Activated CD8-positive, alpha-beta memory T cell treated with anti-CD3 and anti-CD28 coated beads, Interleukin-2, amount 50 U/mL, for 1 hour (primary cell): ENCODE measurements at regions not wholly inside any gene's neighbourhood (a gene's known extent, or its start where the extent isn't known, plus 50 kb on each side); places are given as distances from the start of the nearest gene placed in this dataset.
"Not testable (repeated sequence)": the region's sequence is repeated elsewhere in the genome, so short reads cannot be mapped to it uniquely, and the experiment has no call there.

Source experiments
- DNase-seq: peaks from one replicate; pipeline ENCODE4 v3.0.0-alpha.2; 2020; ENCODE audit errors: extremely low read depth

DNA sequence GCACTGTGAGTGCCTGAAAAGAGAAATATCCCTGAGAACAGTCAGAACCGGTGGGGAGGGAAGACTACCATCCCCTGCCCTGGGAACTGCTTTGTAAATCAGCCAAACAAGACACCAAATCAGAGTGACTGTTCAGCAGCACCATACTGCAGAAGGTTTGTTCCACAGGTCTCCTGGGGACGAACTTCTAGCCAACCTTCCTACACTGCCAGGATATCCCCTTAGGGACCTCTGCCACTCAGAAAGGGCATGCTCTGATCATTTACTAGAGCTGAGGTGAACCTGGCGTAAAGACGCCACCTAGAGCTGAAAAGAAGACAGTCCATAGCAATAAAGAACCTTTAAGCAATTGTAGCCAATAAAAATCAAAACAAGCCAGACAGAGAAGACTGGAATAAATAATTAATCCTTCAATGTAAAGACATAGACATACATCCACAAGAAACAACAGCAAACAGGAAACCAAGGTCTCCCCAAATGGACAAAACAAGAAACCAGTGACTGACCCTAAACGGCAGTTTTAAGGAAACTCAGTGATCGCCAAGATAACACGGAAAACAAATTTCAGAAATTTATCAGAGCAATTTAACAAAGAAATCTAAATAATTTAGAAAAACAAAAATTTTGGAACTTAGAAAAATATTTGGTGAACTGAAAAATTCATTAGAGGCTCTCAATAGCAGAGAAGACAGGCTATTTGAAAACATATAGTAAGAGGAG lies 228.1 kb upstream of the AMIGO2 start:
- DNase-seq: no peak

DNA sequence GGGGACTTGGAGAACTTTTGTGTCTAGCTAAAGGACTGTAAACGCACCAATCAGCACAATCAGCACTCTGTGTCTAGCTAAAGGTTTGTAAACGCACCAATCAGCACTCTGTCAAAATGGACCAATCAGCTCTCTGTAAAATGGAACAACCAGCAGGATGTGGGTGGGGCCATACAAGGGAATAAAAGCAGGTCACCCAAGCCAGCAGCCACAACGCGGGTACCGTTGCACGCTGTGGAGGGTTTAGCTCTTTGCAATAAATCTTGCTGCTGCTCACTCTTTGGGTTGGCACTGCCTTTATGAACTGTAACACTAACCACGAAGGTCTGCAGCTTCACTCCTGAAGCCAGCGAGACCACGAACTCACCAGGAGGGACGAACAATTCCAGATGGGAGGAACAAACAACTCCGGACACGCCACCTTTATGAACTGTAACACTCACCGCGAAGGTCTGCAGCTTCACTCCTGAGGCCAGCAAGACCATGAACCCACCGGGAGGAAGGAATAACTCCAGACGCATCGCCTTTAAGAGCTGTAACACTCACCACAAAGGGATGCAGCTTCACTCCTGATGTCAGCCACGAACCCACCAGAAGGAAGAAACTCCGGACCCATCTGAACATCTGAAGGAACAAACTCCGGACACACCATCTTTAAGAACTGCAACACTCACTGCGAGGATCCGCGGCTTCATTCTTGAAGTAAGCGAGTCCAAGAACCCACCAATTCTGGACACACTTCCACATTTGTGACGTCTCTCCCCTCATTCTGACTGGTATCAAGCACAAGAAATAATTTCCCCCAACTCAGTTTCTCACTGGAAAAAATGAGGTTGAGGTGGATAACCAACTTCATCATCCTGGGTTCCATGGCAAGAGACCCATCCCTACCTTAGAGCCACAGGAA lies 227.3 kb upstream of the AMIGO2 start:
- DNase-seq: not testable (repeated sequence)

DNA sequence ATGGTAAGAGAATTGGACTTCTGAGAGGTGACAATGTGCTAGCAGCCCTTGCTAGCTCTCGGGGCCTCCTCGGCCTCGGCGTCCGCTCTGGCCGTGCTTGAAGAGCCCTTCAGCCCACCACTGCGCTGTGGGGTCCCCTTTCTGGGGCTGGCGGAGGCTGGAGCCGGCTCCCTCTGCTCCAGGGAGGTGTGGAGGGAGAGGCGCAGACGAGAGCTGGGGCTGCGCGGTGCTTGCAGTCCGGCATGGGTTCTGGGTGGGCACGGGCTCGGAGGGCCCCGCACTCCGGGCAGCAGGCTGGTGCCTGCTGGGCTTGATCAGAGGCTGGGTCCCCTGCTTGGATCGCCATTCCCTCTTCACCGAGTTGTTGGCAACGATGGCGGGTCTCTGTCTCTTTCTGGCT lies 226.4 kb upstream of the AMIGO2 start:
- DNase-seq: no peak

DNA sequence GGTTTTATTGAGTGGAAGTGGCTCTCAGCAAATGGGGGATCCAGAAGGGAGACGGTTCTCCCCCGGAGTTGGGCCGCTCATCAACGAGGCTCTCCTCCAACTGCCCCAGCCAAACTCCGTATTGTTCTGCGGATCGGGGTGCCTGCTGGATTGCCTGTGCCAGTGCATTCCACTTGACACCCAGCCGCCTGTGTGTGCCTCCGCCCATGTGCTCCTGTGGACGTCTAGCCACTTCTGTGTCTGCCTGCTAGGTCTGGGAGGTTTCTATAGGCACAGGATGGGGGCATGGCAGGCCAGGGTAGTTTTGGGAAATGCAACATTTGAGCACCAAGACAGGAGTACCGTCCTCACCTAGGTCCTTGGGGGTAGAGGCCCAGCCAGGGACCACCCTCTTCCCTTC lies 225.7 kb upstream of the AMIGO2 start:
- no peak for DNase-seq

DNA sequence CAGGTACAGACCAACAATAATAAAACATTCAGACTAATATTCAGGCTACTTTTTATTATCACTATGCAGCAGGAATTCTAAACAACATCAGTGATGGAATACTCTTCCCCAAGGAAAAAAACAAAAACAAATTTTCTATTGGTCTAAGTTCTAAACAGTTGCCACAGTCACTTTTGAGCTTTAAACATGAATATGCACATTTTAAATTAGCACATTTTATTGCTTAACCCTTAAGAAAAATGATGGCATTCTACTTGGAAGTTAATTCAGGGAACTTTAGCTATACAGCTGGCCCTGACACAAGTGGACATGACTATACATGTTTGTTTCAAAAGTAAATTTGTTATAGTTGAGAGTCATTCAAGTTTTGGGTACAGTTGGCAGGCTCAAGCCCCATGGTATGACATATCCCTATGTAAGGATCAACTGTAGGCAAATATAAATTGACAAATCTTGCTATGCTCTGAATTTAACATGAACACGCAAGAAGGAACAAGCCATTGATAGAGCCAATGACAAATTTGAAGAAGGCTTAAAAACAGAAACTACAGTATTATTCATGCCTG lies 224.3 kb upstream of the AMIGO2 start:
- DNase-seq: no peak

DNA sequence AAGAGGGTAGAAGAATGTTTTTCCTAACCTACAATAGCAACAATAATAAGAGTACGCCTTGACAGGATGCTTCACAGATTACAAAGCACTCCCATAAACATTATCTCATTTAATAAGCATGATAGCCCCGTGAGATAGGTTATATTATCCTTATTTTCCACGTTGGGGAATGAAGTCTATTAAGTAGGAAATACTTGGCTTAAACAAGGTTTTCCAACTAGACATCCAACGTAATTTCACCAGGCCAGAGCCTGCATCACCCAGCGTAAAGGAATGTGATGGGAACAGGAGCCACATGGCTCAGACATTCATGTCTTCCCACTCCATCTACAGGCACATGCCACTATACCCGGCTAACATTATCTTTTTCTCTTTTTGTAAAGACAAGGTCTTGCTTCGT lies 223.4 kb upstream of the AMIGO2 start:
- no peak for DNase-seq

DNA sequence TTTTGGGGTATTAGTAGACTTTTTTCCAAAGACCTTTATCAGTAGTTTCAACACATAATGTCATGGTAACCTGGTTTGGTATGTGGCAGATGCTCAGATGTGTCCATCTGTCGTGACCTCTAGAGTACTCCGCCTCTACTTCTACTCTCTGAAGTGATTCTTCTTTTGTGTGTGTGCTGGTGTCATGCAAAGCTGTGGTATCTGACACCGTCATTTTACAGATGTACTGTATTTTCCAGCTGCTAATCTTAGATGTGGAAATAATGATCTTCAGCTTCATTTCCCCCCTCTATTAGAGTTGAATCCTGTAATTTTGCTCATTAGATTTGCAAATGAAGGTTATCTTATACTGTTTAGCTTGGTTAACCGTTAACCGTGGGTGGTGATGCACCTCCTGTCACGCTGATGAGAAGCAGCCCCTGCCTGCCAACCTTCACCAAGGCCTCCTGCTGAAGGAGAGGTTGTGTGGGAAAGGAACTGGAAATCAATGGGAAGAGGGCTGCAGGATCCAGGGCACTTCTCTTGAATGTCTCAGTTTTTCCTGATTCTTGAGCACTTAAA lies 222.4 kb upstream of the AMIGO2 start:
- no peak for DNase-seq

DNA sequence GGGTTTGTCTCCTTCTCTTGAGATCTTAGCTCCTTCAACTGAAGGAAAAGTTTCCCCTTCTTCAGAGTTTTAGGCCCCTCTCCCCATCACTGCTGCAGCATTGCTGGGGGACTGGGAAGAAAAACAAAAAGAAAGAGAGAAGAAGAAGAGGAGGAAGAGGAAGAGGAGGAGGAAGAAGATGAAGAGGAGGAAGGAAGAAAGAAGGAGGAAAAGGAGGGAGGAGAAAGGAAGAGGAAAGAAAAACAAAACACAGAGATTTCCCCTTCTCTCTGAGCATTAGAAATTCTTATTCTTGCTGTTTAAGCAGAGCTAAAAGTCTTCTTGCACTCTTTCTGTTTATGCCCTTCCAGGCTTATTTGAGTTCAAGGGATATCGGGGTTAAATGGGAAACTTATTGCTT lies 219.8 kb upstream of the AMIGO2 start:
- no peak for DNase-seq

DNA sequence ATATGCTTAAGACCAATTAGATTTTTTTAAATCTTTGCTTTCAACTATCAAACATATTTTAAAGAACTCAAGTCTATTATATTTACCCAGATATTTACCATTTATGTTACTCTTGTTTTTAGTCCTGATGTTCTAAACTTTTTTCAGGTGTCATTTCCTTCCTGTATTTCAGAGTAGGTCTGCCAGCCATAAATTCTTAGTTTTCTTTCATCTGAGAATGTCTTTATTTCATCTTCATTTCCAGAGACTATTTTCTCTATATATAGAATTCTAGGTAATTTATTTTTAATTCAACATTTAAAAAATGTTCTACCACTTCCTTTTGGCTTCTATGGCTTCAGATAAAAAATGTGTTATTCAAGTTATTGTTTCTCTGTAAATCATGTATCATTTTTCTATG lies 218.2 kb upstream of the AMIGO2 start:
- no peak for DNase-seq

DNA sequence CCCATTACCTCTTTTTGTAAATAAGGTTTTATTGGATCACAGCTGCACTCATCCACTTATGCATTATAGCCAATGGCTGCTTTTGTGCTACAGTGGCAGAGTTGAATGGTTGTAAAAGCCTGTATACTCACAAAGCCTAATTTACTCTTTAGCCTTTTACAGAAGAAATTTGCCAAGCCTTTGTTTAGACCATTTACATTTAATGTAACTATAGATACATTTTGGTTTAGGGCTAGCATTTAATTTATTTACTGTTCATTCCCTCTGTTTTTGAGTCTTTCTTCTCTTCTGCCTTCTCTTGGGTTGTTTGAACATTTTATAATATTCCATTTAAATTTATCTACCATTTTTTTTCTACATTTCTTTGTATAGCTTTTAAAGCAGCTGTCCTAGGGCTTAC lies 217.1 kb upstream of the AMIGO2 start:
- no peak for DNase-seq

DNA sequence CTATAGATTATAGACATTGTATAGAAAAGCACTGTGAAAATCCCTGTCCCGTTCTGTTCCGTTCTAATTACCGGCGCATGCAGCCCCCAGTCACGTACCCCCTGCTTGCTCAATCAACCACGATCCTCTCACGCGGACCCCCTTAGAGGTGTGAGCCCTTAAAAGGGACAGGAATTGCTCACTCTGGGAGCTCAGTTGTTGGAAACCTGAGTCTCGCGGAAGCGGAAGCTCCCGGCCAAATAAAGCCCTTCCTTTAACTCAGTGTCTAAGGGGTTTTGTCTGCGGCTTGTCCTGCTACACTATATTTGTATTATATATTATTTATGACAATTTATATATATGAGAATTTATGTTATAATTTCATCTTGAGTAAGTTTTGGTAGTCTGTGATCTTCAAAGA lies 213.6 kb upstream of the AMIGO2 start:
- DNase-seq: no peak

DNA sequence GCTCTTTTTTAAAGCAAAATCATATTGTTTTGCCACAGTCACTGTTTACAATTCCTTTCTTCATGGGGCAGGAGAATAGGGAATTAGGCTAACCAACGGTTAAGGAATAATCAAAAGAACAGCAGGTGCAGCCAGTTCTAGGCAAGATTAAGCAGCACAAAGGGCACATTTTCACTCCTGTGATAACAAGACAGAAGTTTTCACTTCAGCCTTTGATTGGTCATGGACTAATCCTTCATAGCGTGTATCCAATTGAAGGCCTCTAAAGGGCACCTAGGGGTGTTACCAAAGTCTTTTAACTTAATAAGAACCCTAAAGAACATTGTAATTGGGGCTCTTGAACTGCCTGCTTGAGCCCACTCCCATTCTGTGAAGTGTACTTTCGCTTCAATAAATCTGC lies 206.9 kb upstream of the AMIGO2 start:
- DNase-seq: no peak
